Heart right ventricle (tissue), 16 donors: ENCODE measurements at regions not wholly inside any gene's neighbourhood (a gene's known extent, or its start where the extent isn't known, plus 50 kb on each side); places are given as distances from the start of the nearest gene placed in this dataset.

Source experiments
- ATAC-seq, 8 donors: fragments of 200-7000 bp; cut with Tn5 transposase; one replicate each; pipeline ENCODE4 v1.9.1; 2020; ENCODE audit warnings: mild to moderate bottlenecking in 8 of 8, moderate library complexity in 8 of 8, moderate number of reproducible peaks in 1 of 8
- DNase-seq, 2 donors: peaks; one replicate each; pipeline ENCODE4 v3.0.0-alpha.2; 2020
- H3K27ac ChIP-seq, 10 donors: fragments of 200-600 bp; sonication (generic) in 2 of 10; one replicate each; pipeline versions ENCODE4 v1.5.0 to v1.8.0; 2020 to 2022; ENCODE audit warnings: mild to moderate bottlenecking in 3 of 10
- H3K27me3 ChIP-seq, 7 donors: fragments of 200-600 bp; one replicate each; pipeline ENCODE4 v1.8.0; 2021 to 2022; ENCODE audit warnings: mild to moderate bottlenecking in 2 of 7
- H3K36me3 ChIP-seq, 9 donors: fragments of 200-600 bp; sonication (generic) in 1 of 9; one replicate each; pipeline versions ENCODE4 v1.5.0 to v1.8.0; 2020 to 2022; ENCODE audit warnings: mild to moderate bottlenecking in 2 of 9
- H3K4me1 ChIP-seq, 9 donors: fragments of 200-600 bp; sonication (generic) in 1 of 9; one replicate each; pipeline versions ENCODE4 v1.5.0 to v1.8.0; 2020 to 2022; ENCODE audit warnings: mild to moderate bottlenecking in 4 of 9
- H3K4me3 ChIP-seq, 10 donors: fragments of 200-600 bp; sonication (generic) in 2 of 10; one replicate each; pipeline versions ENCODE4 v1.5.0 to v1.8.0; 2020 to 2022; ENCODE audit warnings: mild to moderate bottlenecking in 7 of 10, moderate library complexity in 2 of 10
- H3K9me3 ChIP-seq, 11 donors: fragments of 200-600 bp in 10 of 11; sonication (generic) in 2 of 11; one replicate each; pipeline versions ENCODE4 v1.5.0 to v1.8.0; 2013 to 2022; ENCODE audit warnings: mild to moderate bottlenecking in 2 of 11, control low read depth in 1 of 11, moderate library complexity in 1 of 11
- WGBS, 2 donors: extraction: QIAGEN DNeasy Blood & Tissue Kit; methylation state at CpG; one replicate each; pipeline ENCODE4 v1.1.7; 2013; ENCODE audit warnings: inconsistent platforms in 1 of 2; 5-methylcytosine and 5-hydroxymethylcytosine counted together
- intact Hi-C, 10 donors: fragments of 100-400 bp; cut with DNase I; formaldehyde crosslinking; loops; one replicate each; pipeline versions ENCODE4 v1.11.1 to v1.14.2; 2022
- TF ChIP-seq, protein P1 (sequence below), 9 donors: fragments of 200-600 bp; sonication (generic) in 2 of 9; IDR thresholded peaks; one replicate each; pipeline versions ENCODE4 v1.5.0 to v1.8.0; 2021 to 2022; ENCODE audit warnings: antibody characterized with exemption in 9 of 9, mild to moderate bottlenecking in 5 of 9, moderate library complexity in 1 of 9
- donor health status: Arrhythmogenic right ventricular cardiomyopathy.
- donor health status: ischemic (EF 13 %, LVEDD 7.1; RV severe dilation, severe dysfunction).
- donor health status: healthy with polysubstance abuse.
- donor health status: DM: no; HTN: yes; CAD: no.
- donor health status: DM: no; HTN: no; CAD: no.
- donor health status: ischemic (EF 25% LVEDD 6.9; RV normal size, moderate dysfunction).
- donor health status: ischemic (EF 25% LVEDD 5.7; RV mildly dilated, moderate dysfunction).
- donor health status: healthy.
- donor health status: DM: yes; HTN: yes; CAD: no.
- donor health status: Ischemic cardiomyopathy.
- donor health status: ischemic (EF 35%, LVEDD 5.7; RV mildly dilated, moderate dysfunction).
- donor health status: nonischemic (EF 11% LVEDD 7.7; RV severe dilation, severe dysfunction).
- donor health status: DM: yes; HTN: yes; CAD: no.
- donor health status: PGD.
- donor health status: ischemic (EF 29% LVEDD 5.4; RV normal size, mild dysfunction).
- donor health status: nonischemic (EF 23%, LVEDD 6.1; RV moderate dilation, normal function).

DNA sequence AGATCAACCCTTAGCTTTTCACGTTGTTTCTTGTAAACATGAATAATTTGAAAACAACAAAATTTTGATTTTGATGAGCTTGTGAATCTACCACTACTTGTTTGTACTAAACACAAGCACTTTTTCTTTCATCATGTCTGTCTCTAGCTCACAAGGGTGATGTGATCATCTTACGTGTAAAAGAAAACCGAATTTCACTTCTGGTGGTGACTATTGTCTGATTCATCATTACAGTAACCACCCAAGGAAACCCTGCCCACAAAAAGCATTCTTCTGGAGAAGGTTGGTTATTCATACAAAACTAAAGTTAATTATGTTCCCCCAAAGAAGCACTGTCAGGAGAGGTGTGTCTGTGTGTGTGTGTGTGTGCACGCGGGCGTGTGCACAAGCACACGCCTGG is 285.4 kb downstream of the ZNF516 start:
- no peak overlapping the region for H3K4me3 ChIP-seq
- intact Hi-C loops = no loop called here
- H3K9me3 ChIP-seq = no peaks in the 10 kb centered on the region
- TF ChIP-seq, protein P1, sequence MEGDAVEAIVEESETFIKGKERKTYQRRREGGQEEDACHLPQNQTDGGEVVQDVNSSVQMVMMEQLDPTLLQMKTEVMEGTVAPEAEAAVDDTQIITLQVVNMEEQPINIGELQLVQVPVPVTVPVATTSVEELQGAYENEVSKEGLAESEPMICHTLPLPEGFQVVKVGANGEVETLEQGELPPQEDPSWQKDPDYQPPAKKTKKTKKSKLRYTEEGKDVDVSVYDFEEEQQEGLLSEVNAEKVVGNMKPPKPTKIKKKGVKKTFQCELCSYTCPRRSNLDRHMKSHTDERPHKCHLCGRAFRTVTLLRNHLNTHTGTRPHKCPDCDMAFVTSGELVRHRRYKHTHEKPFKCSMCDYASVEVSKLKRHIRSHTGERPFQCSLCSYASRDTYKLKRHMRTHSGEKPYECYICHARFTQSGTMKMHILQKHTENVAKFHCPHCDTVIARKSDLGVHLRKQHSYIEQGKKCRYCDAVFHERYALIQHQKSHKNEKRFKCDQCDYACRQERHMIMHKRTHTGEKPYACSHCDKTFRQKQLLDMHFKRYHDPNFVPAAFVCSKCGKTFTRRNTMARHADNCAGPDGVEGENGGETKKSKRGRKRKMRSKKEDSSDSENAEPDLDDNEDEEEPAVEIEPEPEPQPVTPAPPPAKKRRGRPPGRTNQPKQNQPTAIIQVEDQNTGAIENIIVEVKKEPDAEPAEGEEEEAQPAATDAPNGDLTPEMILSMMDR (IDR thresholded peaks at IDR 0.05) = no peak
- peaks cover 0 to 3% (median 0%) of the 10 kb centered on the region in 7 donors for H3K27me3 ChIP-seq
- no peak overlapping the region for H3K27ac ChIP-seq
- DNase-seq = no peak
- ATAC-seq = no peak
- H3K36me3 ChIP-seq = no peaks in the 10 kb centered on the region
- peaks cover 0 to 4% (median 0%) of the 10 kb centered on the region in 9 donors for H3K4me1 ChIP-seq
- WGBS, 2 donors = 81 to 83% methylated on average over 7 of the region's 7 CpGs

DNA sequence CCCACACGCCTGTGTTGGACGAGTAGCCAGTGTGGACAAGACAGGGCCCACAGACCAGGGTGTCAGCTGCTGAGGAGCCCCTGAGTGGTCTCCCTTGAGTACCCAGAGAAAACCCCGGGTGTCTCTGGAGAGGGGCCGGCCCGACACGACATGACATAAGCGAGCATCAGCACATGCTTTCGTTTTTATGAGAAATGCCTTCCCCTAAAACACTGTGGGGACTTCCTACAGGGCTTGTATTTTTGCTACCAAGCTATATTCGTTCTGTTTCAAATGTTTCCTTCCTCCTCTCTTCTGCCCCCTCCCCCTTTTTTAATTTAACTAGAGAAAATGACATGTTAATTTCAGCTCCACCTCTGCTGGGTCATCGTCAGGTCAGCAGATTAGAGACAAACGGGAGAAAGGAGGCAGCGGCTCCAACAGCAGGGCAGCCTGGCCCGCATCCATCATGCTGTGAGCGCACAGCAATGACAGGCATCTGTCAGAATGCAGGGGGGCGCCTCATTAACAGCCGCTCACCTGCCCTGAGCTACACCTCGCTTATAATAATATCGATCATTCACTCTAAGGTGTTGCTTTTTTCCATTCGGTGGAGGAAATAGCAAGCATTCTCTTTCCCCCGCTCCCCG is 286.2 kb downstream of the ZNF516 start:
- intact Hi-C loops = no loop called here
- Histone ChIP-seq H3K36me3 (no peaks in the 10 kb centered on the region), H3K9me3 (no peaks in the 10 kb centered on the region), H3K27ac (no peak overlapping the region), H3K27me3 (peaks cover 0 to 3% (median 0%) of the 10 kb centered on the region in 7 donors), H3K4me3 (peak overlapping the region in 8 of 10 donors; percentile 7 to 40 (median 31)), H3K4me1 (peaks cover 0 to 4% (median 0%) of the 10 kb centered on the region in 9 donors)
- WGBS, 2 donors = 27 to 29% methylated on average over 21 of the region's 21 CpGs
- DNase-seq = no peak
- peak in 2 of 8 donors; percentile 51 to 52 for ATAC-seq
- TF ChIP-seq, protein P1 (IDR thresholded peaks at IDR 0.05) = no peak

DNA sequence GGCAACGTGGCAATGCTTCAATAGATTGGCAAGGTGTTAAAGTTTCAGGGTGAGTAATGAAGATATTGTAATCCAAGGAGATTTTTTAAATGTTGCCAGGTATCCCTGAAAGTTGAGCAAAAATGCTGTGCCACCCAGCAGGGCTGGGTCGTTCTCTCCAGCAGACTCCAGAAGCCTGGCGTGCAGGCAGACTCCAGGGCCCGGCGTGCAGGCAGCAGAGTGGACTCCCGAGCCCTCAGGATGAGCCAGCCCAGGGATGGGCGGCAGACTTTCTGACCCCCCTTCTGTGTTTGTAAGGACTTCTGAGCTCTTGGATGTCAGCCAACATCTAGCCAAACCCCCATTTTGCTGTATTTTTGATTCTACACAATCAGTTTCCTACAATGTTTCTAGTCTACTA is 289.1 kb downstream of the ZNF516 start:
- TF ChIP-seq, protein P1 (IDR thresholded peaks at IDR 0.05) = no peak
- peaks cover 0 to 3% (median 0%) of the 10 kb centered on the region in 7 donors for H3K27me3 ChIP-seq
- no peaks in the 10 kb centered on the region for H3K36me3 ChIP-seq
- H3K4me1 ChIP-seq = peaks cover 0 to 4% (median 0%) of the 10 kb centered on the region in 9 donors
- ATAC-seq (no peak), DNase-seq (no peak)
- WGBS, 2 donors = 85 to 86% methylated on average over 7 of the region's 7 CpGs
- no peaks in the 10 kb centered on the region for H3K9me3 ChIP-seq
- no peak overlapping the region for H3K27ac ChIP-seq
- no peak overlapping the region for H3K4me3 ChIP-seq
- intact Hi-C loops = no loop called here

DNA sequence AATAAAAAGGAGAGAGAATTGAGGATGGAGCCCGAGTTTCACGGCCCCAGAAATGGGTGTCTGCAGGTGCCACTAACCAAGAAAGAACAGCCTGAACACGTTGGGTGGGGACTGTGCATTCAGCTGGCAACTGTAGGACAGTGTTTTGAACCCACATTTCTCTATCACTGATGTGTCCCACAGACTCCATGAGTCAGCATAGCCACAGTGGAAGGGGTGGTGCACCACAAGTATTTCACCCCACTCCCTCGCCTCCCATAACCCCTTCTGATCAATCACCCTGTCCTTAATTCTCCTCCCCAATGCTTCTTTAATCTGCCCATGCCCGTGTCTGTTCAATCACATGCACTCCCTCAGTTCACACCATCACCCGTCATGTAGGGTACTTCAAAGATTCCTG is 291.5 kb downstream of the ZNF516 start:
- Histone ChIP-seq H3K9me3 (peaks cover 0 to 6% (median 0%) of the 10 kb centered on the region in 11 donors), H3K27me3 (peaks cover 0 to 3% (median 0%) of the 10 kb centered on the region in 7 donors), H3K27ac (no peak overlapping the region), H3K4me3 (no peak overlapping the region), H3K4me1 (peaks cover 0 to 2% (median 0%) of the 10 kb centered on the region in 9 donors), H3K36me3 (no peaks in the 10 kb centered on the region)
- ATAC-seq (no peak), DNase-seq (no peak)
- TF ChIP-seq, protein P1 (IDR thresholded peaks at IDR 0.05) = no peak
- 64 to 69% methylated on average over 6 of the region's 6 CpGs for WGBS, 2 donors
- intact Hi-C loops = no loop called here
